Retinal pigment epithelial cell (primary cell): ENCODE measurements at regions not wholly inside any gene's neighbourhood (a gene's known extent, or its start where the extent isn't known, plus 50 kb on each side); places are given as distances from the start of the nearest gene placed in this dataset.

Experiments
- DNase-seq: peaks from one replicate; pipeline ENCODE4 v3.0.0-alpha.2; 2010; ENCODE audit warnings: low read depth
- H3K4me3 ChIP-seq: 2 replicates; pipeline ENCODE4 v1.5.1; 2011; ENCODE audit warnings: mild to moderate bottlenecking, low read length, control low read depth, moderate library complexity
- CTCF ChIP-seq: conservative IDR thresholded peaks from 2 replicates; pipeline ENCODE4 v1.5.1; 2011; ENCODE audit warnings: low read depth, low read length, control low read depth, inconsistent platforms

- DNase-seq = peak; percentile 90
- no peak overlapping the region for H3K4me3 ChIP-seq
- no peak for TF ChIP-seq CTCF
Observed at GRCh38 chr1:171433451-171433850, 51.9 kb upstream of the PRRC2C start.

DNA sequence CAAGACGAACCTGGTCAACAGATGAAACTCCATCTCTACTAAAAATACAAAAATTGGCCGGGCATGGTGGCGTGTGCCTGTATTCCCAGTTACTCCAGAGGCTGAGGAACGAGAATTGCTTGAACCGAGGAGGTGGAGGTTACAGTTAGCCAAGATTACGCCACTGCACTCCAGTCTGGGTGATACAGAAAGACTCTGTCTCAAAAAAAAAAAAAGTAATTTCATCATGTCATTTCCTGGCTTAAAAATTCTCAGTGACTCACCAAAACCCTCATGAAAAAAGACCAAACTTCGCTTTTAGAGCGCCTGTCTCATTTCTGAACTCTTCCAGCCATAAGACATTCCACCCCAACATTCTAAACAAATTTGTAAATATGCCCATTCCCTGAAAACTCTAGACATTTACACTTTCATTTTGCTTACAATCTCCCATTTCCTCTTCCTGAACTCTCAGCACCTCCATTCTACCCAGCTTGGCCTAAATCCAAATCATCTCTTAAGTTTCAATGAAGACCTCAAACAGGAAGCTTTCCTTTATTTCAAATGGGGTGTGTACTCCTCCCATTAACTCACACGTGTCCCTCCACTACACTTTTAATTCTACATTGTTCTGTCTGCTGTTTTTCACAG, 50.5 kb upstream of the PRRC2C start:
- peak; percentile 73 for DNase-seq
- no peak for TF ChIP-seq CTCF
- H3K4me3 ChIP-seq = no peak overlapping the region
